HL-60/S4 treated with phorbol 12-myristate 13-acetate at 8.2 ng/mL for 4 days and 3 days (cell line): ENCODE measurements at regions not wholly inside any gene's neighbourhood (a gene's known extent, or its start where the extent isn't known, plus 50 kb on each side); places are given as distances from the start of the nearest gene placed in this dataset.
"Not testable (repeated sequence)": the region's sequence is repeated elsewhere in the genome, so short reads cannot be mapped to it uniquely, and the experiment has no call there.

ENCODE experiments used
- in situ Hi-C: fragments of 300-500 bp; cut with MboI; formaldehyde crosslinking; loops from 2 replicates; pipeline ENCODE4 v1.15.0; 2022; ENCODE audit warnings: low sequenced_read_pairs

DNA sequence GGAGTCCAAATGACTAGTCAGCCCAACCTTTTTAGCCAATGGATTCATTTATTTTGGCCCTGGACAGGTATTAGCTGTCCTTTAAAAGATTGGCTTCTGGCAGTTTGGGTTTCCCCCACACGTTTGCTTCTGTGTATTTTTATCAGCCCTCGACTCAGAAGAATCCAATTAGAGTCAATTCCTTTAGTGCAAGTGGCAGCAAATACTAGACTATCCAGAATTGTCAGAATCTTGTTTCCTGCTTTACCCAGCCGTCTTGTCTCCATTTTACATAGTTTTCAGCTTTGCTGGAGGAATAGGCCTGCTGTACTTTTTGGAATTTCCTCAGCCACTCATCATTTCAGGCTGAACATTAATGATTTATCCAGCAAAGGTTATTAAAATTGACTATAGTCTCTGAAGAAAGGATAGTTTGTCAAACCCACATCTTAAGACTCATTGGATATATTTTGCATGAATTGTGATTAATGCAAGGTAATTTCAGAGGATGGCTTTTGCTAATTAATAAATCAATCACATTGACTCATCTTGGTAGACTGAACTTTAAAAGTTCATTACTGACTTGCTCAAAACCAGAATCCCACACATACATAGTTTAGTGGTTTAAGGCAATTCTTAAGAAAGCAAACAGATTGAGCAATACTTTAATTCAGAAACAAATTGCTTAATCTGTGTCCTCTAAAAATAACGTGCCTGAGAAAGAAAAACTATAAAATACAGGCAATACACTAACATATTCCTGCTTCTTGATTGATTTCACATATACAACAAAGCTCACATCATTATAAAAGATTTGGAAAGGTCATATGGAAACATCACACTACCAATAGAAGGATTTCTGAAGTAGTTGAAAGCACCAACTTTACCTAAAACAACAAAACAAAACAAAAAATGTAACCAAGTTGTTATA, 62.9 kb upstream of the ZNF217 start:
- in situ Hi-C loops = no loop called here

DNA sequence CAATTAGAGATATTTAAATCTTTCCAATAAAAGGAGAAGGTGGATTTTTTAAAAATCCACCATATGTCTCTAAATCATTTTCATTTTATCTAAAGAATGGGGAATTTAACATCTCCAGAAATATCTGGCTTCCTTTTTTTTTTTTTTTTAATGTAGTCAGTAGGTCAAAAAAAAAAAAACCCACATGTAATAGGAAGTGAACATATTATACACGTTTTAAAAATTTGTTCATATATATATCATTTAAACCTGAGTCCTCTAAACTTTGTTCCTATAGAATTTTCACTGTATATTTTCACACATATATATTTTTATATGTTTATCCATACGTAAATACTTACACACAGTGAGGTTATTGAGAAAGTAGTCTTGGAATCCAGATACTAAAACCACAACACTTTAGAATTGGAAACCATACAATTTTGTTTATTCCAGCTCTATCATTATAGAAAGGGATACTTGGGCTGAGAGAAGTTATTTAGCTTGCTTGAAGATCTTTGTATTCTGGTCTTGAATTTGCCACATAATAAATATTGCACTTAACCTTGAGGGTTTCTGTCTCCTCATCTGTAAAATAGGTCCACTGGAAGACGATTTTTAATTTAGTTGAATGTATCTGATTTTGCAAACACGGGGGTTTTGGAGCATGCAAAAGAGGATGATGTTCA, 62.1 kb upstream of the ZNF217 start:
- in situ Hi-C loops = no loop called here

GRCh38 chr20:53654932-53655624, 61.4 kb upstream of the ZNF217 start:
- in situ Hi-C loops = no loop called here

DNA sequence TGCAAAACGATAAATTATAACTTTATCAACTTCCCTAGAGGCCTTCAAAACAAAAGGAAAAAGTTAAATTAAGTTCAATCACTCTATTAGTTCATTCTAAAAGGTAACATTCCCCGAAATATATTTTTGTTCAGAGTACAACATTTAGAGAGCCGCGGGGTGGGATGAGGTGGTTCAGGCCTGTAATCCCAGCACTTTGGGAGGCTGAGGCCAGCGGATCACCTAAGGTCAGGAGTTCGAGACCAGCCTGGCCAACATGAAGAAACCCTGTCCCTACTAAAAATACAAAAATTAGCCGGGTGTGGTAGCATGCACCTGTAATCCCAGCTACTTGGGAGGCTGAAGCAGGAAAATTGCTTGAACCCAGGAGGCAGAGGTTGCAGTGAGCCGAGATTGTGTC, 60.9 kb upstream of the ZNF217 start:
- in situ Hi-C loops = not testable (repeated sequence)

GRCh38 chr20:53652859-53653517, 59.3 kb upstream of the ZNF217 start:
- in situ Hi-C loops = no loop called here

DNA sequence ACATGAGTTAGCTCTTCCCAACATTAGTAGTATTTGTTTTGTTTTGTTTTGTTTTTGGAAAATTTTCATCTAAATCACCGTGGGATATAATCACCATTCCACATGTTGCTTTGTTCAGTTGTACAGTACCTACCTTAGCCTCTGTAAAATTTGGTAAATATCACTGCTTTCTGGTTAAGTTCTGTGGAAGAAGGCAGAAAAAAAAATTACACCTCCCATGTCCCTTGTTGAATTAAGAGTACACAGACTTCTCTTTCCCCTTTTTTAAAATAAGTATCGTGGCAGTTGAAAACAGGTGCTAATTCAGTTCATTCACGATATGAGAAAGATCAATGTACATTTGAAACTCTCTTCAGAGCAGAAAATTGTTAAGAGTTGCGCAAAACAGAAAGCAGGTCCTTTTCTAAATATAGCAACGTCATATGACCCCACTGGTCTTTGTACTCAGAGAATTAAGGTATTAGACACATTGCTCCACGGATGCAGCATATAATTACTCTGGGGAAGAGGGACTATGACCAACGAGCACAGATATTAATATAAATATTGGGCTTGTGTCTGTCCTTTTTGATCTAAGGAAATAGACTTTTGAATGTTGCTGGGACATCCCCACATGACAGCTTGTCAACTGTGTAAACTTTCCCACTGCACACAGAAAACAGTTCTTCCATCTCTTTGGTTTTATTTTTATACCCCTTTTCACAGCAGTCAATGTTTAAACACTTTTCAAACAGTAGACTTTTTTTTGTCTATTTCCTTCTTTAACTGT, 58.6 kb upstream of the ZNF217 start:
- in situ Hi-C loops = no loop called here

- in situ Hi-C loops = not testable (repeated sequence)
These were observed 55.9 kb upstream of the ZNF217 start for GRCh38 chr20:53649493-53649892.

GRCh38 chr20:53647286-53647821, 53.7 kb upstream of the ZNF217 start:
- in situ Hi-C loops = no loop called here

DNA sequence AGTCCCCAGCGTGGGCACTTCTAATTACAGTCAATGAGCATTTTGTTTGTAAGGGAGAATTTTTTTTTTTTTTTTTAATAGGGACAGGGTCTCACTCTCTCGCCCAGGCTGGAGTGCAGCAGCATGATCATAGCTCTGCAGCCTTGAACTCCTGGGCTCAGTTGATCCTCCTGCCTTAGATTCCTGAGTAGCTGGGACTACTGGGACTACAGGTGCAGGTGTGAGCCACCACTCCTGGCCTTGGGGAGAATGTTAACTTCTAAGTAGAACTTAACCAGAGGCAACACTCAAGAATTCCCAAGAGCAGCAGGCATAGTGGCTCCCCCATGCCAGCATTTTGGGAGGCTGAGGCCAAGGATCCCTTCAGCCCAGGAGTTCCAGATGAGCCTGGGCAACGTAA, 52.9 kb upstream of the ZNF217 start:
- in situ Hi-C loops = no loop called here

DNA sequence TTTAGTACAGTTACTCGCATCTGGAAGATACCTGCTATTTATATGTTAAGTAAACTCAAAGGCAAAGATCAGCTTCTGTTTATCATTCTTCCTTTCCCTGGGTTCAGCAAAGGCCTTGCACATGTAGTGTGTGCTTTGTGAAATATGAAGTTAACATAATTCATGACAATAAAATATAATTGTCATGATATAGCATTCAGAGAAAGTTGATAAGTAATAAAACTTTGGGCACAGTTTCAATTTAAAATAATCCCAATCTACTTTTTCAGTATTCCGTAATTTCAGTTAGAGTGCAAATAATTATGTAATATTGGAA, 51.9 kb upstream of the ZNF217 start:
- in situ Hi-C loops = no loop called here

- in situ Hi-C loops = not testable (repeated sequence)
These were observed 50.5 kb upstream of the ZNF217 start for GRCh38 chr20:53644108-53644507.
